ENCODE measurements at regions not wholly inside any gene's neighbourhood (a gene's known extent, or its start where the extent isn't known, plus 50 kb on each side); places are given as distances from the start of the nearest gene placed in this dataset.

GRCh38 chr12:11486623-11487444 is 91.5 kb upstream of the PRB2 start:
- TF ChIP-seq GATA2 (IDR thresholded peaks at IDR 0.05; ENCODE audit: low read depth, low read length) = no peak
- TF ChIP-seq GATA3 (IDR thresholded peaks at IDR 0.05; ENCODE audit: low read depth, low read length) = no peak
